ENCODE measurements at regions not wholly inside any gene's neighbourhood (a gene's known extent, or its start where the extent isn't known, plus 50 kb on each side); places are given as distances from the start of the nearest gene placed in this dataset.

GRCh38 chr3:117629505-117629904, 919.9 kb downstream of the TUSC7 start (continued):
- no peak for TF ChIP-seq CHD1 (IDR thresholded peaks at IDR 0.05; ENCODE audit: low read length)
- TF ChIP-seq DMBX1 (CRISPR knock-in tag; IDR thresholded peaks at IDR 0.05; ENCODE audit: borderline replicate concordance) = no peak
- TF ChIP-seq BCL6 (CRISPR knock-in tag; IDR thresholded peaks at IDR 0.05) = no peak

DNA sequence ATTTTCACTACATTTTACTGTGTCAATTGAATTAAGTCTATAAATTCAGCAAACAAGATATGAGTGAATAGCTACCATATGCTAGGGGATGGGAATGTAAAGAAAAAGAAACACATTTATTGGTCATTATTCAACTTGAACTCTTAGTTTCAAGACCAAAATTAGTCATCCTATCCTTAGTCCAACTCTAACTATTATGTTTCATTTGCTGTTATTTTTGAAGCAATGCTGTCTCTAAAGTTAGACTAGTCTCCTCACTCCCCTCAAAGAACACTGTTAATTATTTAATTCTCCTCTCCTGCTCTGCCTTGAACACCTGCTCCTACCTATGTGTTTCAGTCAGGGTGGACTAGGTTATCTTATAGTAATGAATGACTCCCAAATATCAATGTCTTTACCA, 920.9 kb downstream of the TUSC7 start:
- Histone ChIP-seq H3K4me2 (ENCODE audit: insufficient read depth, low read length) (no peak overlapping the region), H2AFZ (ENCODE audit: low read depth, low read length) (no peak overlapping the region), H3K9me1 (ENCODE audit: control insufficient read depth, insufficient read depth, low read length) (no peaks in the 10 kb centered on the region), H3K4me1 (replicated peaks in 1 of 2; ENCODE audit: control insufficient read depth in 2 of 2, insufficient read depth in 2 of 2, low read length in 2 of 2) (no peaks in the 10 kb centered on the region), H3K4me3 (no peak overlapping the region), H3K9ac (ENCODE audit: insufficient read depth in 1 of 2, low read depth in 2 of 2, low read length in 2 of 2) (no peak overlapping the region), H3K27me3 (ENCODE audit: control insufficient read depth in 2 of 2, insufficient read depth in 2 of 2, low read length in 2 of 2) (no peaks in the 10 kb centered on the region), H3K79me2 (ENCODE audit: control insufficient read depth, insufficient read depth, low read length) (no peaks in the 10 kb centered on the region), H4K20me1 (replicated peaks; ENCODE audit: control insufficient read depth, insufficient read depth, low read length) (no peaks in the 10 kb centered on the region), H3K36me3 (ENCODE audit: control insufficient read depth, insufficient read depth, low read length) (no peaks in the 10 kb centered on the region), H3K9me3 (replicated peaks; ENCODE audit: control insufficient read depth, insufficient read depth, low read depth, low read length) (no peaks in the 10 kb centered on the region), H3K27ac (ENCODE audit: extremely low read depth, low read depth, low read length) (no peak overlapping the region)
- TF ChIP-seq FOXA1 (IDR thresholded peaks at IDR 0.05; ENCODE audit: borderline replicate concordance) = no peak
- no peak for TF ChIP-seq NFE2L1 (tag; IDR thresholded peaks at IDR 0.05; ENCODE audit: borderline replicate concordance, low read depth)
- TF ChIP-seq PTRF (tag; IDR thresholded peaks at IDR 0.05) = no peak
- no peak for TF ChIP-seq ZNF140 (CRISPR knock-in tag; IDR thresholded peaks at IDR 0.05)
- no peak for TF ChIP-seq KHSRP (IDR thresholded peaks at IDR 0.05)
- TF ChIP-seq ERF (CRISPR knock-in tag; IDR thresholded peaks at IDR 0.05) = no peak
- no peak for TF ChIP-seq MED1 (CRISPR knock-in tag; IDR thresholded peaks at IDR 0.05; ENCODE audit: borderline replicate concordance)
- TF ChIP-seq ZNF384 (IDR thresholded peaks at IDR 0.05; ENCODE audit: low read depth, low read length) = no peak
- no peak for TF ChIP-seq ZNF124 (CRISPR knock-in tag; IDR thresholded peaks at IDR 0.05)
- TF ChIP-seq, protein P1, sequence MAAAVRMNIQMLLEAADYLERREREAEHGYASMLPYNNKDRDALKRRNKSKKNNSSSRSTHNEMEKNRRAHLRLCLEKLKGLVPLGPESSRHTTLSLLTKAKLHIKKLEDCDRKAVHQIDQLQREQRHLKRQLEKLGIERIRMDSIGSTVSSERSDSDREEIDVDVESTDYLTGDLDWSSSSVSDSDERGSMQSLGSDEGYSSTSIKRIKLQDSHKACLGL (CRISPR knock-in tag; IDR thresholded peaks at IDR 0.05; ENCODE audit: borderline replicate concordance, poor library complexity, severe bottlenecking) = no peak
- POLR2A ChIA-PET = no interaction called here
- CTCF ChIA-PET (ENCODE audit: low intra/inter-chr PET ratio) = no interaction called here
- DNase-seq (ENCODE audit: extremely low read depth in 1 of 4, low spot score in 3 of 4) = no peak
- ATAC-seq = no peak
- intact Hi-C loops (cut with micrococcal nuclease) (no loop called here), in situ Hi-C loops (cut with MboI) (no loop called here)
- no peak for FAIRE-seq
- BruUV-seq (replicated peaks) = no TSS peak

Measured in K562 (cell line).